HG02938 (cell line): ENCODE measurements at regions not wholly inside any gene's neighbourhood (a gene's known extent, or its start where the extent isn't known, plus 50 kb on each side); places are given as distances from the start of the nearest gene placed in this dataset.

Experiments
- ATAC-seq: cut with Tn5 transposase; IDR thresholded peaks from one replicate; pipeline ENCODE4 v1.9.1; 2021; ENCODE audit warnings: mild to moderate bottlenecking, moderate library complexity; ENCODE audit not compliant: unreplicated experiment

- no peak for ATAC-seq
Measured at GRCh38 chr13:97133554-97133953, 88.6 kb upstream of the MBNL2 start.

- no peak for ATAC-seq
Measured at GRCh38 chr13:97133955-97134354, 88.2 kb upstream of the MBNL2 start.

- no peak for ATAC-seq
Measured at GRCh38 chr13:97134364-97135095, 87.6 kb upstream of the MBNL2 start.

GRCh38 chr13:97135883-97136282 lies 86.2 kb upstream of the MBNL2 start:
- no peak for ATAC-seq

- ATAC-seq, result no peak
Measured at GRCh38 chr13:97136418-97136817, 85.7 kb upstream of the MBNL2 start.

- ATAC-seq, result no peak
Measured at GRCh38 chr13:97139691-97140090, 82.4 kb upstream of the MBNL2 start.

DNA sequence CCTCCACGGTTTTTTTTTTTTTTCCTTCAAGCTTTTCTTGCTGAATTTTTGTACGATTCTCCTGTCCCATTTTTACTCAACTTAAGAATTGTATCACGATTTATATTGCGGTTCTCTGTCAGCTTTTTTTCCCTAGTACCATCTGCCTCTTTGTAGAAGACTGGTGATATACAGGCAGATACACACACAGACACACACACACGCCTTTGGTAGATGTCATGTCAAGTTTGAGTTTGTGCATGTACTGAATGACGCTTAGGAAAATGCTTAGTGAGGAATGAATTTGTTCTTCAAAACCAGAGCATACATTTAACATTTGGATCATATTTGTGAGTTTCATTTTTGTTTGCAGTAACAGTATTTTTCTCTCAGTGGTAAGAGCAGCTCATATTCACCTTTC lies 82.0 kb upstream of the MBNL2 start:
- no peak for ATAC-seq

DNA sequence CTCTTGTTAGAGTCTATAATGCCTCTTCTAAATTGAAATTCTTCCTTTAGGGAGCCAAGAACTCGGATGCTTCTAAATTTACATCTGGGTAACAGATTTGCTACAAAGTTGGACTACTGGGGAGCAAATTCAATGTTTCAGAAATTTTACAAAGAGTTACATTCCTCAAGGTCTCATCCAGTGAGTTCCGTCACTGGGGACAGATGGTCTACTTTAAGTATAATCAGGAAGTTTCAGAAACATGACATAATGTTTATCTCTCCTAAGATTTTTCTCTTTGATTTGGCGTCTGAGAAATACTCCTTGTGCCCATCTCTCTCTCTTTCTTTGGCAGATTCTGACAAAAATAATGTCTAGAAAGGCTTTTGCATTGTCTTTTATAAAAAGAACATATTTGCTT lies 81.5 kb upstream of the MBNL2 start:
- no peak for ATAC-seq

GRCh38 chr13:97141097-97141496 lies 81.0 kb upstream of the MBNL2 start:
- ATAC-seq, result no peak

GRCh38 chr13:97141564-97142005 lies 80.5 kb upstream of the MBNL2 start:
- ATAC-seq, result peak; percentile 94

DNA sequence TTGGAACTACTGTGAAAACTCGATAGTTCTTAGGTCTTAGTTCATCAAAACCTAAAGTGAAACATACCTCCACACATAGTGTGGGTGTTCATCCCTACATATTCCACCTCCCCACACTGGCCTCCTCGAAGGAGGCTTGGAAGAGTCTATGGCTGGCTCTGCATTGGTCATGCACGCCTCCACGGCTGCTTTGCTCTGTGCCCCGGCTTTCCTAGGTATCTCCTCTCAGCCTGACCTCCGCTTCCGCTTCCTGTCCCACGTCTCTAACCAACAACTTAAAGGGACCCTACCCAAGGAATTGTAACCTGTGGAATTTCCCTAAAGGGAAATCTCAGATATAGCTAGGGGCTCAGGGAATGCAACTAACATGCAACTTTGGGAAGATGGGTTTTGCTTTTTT lies 79.7 kb upstream of the MBNL2 start:
- no peak for ATAC-seq

- no peak for ATAC-seq
Measured at GRCh38 chr13:97145057-97145456, 77.1 kb upstream of the MBNL2 start.

DNA sequence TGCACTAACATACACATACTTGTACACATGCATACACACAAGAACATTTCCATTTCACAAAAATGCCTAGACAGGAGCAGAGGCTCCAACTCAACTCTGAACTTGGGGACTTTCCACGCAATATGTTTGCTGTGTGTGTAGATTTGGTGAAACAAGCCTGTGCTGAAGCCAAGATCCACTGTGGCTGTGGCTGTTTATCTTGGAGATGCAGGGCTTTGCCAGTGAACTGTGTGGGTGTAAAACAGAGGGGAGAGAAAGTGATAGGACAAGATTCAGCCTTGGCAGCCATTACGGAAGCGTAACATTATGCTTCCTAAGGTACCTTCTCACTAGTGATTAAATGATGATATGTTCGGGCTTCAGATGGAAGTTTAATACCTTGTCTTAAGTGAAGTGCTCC lies 73.2 kb upstream of the MBNL2 start:
- ATAC-seq, result no peak

- no peak for ATAC-seq
Measured at GRCh38 chr13:97160421-97160820, 61.7 kb upstream of the MBNL2 start.

DNA sequence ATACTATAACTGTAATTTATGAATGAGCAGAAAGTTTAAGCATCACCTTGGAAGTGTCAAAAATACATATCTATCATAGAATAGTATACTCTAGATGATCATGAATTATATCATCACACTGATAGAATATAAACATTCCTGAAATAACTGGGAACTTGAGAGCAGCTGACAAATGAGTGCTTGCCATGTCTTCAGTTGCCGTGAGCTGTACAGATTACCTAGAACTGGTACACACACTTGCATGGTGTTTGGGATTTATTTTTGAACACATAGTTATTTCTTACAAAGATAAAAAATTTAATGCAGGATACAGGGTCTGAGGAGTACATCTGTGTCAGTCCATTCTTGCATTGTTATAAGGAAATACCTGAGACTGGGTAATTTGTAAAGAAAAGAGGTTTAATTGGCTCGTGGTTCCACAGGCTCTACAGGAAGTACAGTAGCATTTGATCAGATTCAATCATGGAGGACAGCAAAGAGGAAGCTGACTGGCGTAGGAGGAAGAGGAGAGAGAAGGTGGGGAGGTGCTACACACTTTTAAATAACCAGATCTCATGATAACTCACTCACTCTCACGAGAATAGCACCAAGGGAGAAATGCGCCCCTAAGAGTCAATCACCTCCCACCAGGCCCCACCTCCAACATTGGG lies 60.4 kb upstream of the MBNL2 start:
- no peak for ATAC-seq

DNA sequence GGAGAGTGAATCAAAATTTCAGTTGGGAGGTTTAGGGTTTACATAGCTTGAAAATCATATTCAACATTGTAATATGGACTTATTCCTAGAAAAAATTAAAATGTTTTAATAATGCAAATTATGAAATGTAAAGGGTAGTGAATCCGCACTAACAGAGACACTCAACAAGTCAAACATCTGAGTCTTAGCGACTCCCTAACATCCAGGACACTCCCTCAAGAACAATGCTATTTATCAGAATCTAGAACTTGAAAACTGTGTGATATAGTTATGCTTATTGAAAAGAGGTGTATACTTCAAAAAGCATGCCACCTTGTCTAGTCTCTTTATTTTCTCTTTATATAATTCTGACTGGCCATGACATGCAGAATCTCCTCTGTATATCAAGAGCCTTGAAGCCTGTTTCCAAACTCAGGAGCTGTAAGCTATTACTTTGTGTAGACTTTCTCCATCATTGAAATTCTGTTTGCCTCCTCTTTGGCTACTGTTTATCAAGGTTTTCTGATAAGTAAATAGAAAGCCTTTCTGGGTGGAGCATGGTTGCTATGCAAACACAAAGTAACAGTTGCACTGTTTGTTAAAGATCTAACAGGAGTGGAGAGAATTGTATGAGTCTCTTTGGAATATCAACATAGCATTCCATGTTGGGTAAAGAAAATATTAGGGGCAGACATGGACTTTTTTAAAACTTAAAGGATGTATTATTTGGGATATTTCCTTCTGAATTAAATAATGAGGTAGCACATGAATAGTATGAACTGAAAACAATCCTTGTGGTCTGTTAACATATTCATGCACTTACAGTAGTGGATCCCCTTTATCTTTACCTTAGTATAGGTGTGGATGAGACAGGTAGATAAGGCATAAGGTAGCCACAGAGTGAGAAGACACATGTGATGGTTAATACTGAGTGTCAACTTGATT lies 56.4 kb upstream of the MBNL2 start:
- ATAC-seq, result no peak

DNA sequence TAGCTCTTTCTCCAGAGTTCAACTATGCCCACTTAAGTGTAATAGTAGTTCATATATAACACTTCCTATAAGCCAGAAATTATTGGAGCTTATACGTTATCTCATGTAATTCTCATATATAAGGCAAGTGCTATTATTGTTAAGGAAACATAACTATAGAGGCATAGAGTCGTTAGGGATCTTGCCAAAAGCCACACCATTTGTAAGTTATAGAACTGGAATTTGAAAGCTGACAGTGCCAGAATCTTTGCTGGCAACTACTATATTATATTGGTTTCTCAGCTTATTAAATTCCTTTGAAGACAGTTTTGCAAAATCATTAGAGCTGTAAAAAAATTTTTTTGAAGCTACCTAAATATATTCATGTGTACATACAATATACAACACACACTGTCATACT lies 51.0 kb upstream of the MBNL2 start:
- ATAC-seq, result no peak
